KBM-7 (cell line): ENCODE measurements at regions not wholly inside any gene's neighbourhood (a gene's known extent, or its start where the extent isn't known, plus 50 kb on each side); places are given as distances from the start of the nearest gene placed in this dataset.
"Not testable (repeated sequence)": the region's sequence is repeated elsewhere in the genome, so short reads cannot be mapped to it uniquely, and the experiment has no call there.

ENCODE experiments used
- DNase-seq: peaks from one replicate; pipeline ENCODE4 v3.0.0-alpha.2; 2015
- in situ Hi-C: fragments of 300-500 bp; cut with MboI; formaldehyde crosslinking; loops from 2 replicates; pipeline ENCODE4 v1.14.3; 2020; ENCODE audit warnings: low sequenced_read_pairs, low pct_unique_long_range_greater_than_20kb, mixed read lengths

GRCh38 chr1:144040293-144040692 is 68.5 kb upstream of the FAM72C start:
- in situ Hi-C loops, DNase-seq: not testable (repeated sequence)

GRCh38 chr1:144034045-144034444 is 62.3 kb upstream of the FAM72C start:
- DNase-seq, in situ Hi-C loops: not testable (repeated sequence)

GRCh38 chr1:144031550-144031949 is 59.8 kb upstream of the FAM72C start:
- DNase-seq, in situ Hi-C loops: not testable (repeated sequence)

- in situ Hi-C loops, DNase-seq: not testable (repeated sequence)
These were observed 54.2 kb upstream of the FAM72C start for GRCh38 chr1:144026022-144026421.

GRCh38 chr1:144021690-144022384 is 50.1 kb upstream of the FAM72C start:
- DNase-seq, in situ Hi-C loops: not testable (repeated sequence)
